H9 (cell line): ENCODE measurements at regions not wholly inside any gene's neighbourhood (a gene's known extent, or its start where the extent isn't known, plus 50 kb on each side); places are given as distances from the start of the nearest gene placed in this dataset.

ENCODE experiments used
- DNase-seq: peaks from one replicate; pipeline ENCODE4 v3.0.0-alpha.2; 2017
- H2AFZ ChIP-seq: one replicate; pipeline ENCODE4 v1.6.1; 2013; ENCODE audit warnings: mild to moderate bottlenecking, low read length, control low read depth, moderate library complexity
- H2AK5ac ChIP-seq: 2 replicates; pipeline ENCODE4 v1.6.1; 2013; ENCODE audit warnings: low read length, control low read depth, mixed read lengths; ENCODE audit not compliant: insufficient read length
- H2BK120ac ChIP-seq: one replicate; pipeline ENCODE4 v1.6.1; 2013; ENCODE audit warnings: low read depth, mild to moderate bottlenecking, low read length, control low read depth, inconsistent platforms; ENCODE audit not compliant: poor library complexity, severe bottlenecking
- H2BK12ac ChIP-seq: 2 replicates; pipeline ENCODE4 v1.6.1; 2013; ENCODE audit warnings: low read length, control low read depth, mixed read lengths, low read depth; ENCODE audit not compliant: insufficient read length
- H2BK15ac ChIP-seq: 2 replicates; pipeline ENCODE4 v1.6.1; 2013; ENCODE audit warnings: low read depth, low read length, control low read depth
- H2BK20ac ChIP-seq: one replicate; pipeline ENCODE4 v1.6.1; 2013; ENCODE audit warnings: low read depth, mild to moderate bottlenecking, low read length, control low read depth, inconsistent platforms; ENCODE audit not compliant: poor library complexity, severe bottlenecking
- H2BK5ac ChIP-seq: 2 replicates; pipeline ENCODE4 v1.6.1; 2013; ENCODE audit warnings: low read length, control low read depth, mixed read lengths; ENCODE audit not compliant: insufficient read length
- H3K14ac ChIP-seq: 2 replicates; pipeline ENCODE4 v1.6.1; 2013; ENCODE audit warnings: low read length, control low read depth; ENCODE audit not compliant: insufficient read depth
- H3K18ac ChIP-seq: 2 replicates; pipeline ENCODE4 v1.6.1; 2013; ENCODE audit warnings: low read depth, mild to moderate bottlenecking, mixed read lengths, low read length, control low read depth; ENCODE audit not compliant: insufficient read length
- H3K23ac ChIP-seq: 2 replicates; pipeline ENCODE4 v1.6.1; 2013; ENCODE audit warnings: low read length, control low read depth, mixed read lengths, low read depth; ENCODE audit not compliant: insufficient read length
- H3K23me2 ChIP-seq: 2 replicates; pipeline ENCODE4 v1.6.1; 2013; ENCODE audit warnings: low read depth, mild to moderate bottlenecking, mixed read lengths, low read length, control low read depth; ENCODE audit not compliant: insufficient read length, poor library complexity, severe bottlenecking
- H3K27ac ChIP-seq: 2 replicates; pipeline ENCODE4 v1.5.1; 2013; ENCODE audit warnings: low read length, control low read depth, mixed read lengths, low read depth; ENCODE audit not compliant: insufficient read length
- H3K27me3 ChIP-seq: 2 replicates; pipeline ENCODE4 v1.6.1; 2013; ENCODE audit warnings: low read length, control low read depth, inconsistent platforms; ENCODE audit not compliant: insufficient read depth
- H3K4ac ChIP-seq: 2 replicates; pipeline ENCODE4 v1.6.1; 2013; ENCODE audit warnings: low read depth, mild to moderate bottlenecking, control low read depth, inconsistent platforms, low read length, moderate library complexity
- H3K4me1 ChIP-seq: 2 replicates; pipeline ENCODE4 v1.6.1; 2013; ENCODE audit warnings: low read length, control low read depth, inconsistent platforms; ENCODE audit not compliant: insufficient read depth
- H3K4me2 ChIP-seq: 2 replicates; pipeline ENCODE4 v1.6.1; 2013; ENCODE audit warnings: low read length, control low read depth, mixed read lengths; ENCODE audit not compliant: insufficient read length, insufficient read depth
- H3K56ac ChIP-seq: 2 replicates; pipeline ENCODE4 v1.6.1; 2013; ENCODE audit warnings: low read depth, mild to moderate bottlenecking, mixed read lengths, low read length, control low read depth; ENCODE audit not compliant: insufficient read length
- H3K79me1 ChIP-seq: 2 replicates; pipeline ENCODE4 v1.6.1; 2013; ENCODE audit warnings: low read depth, mild to moderate bottlenecking, moderate library complexity, low read length, control low read depth, inconsistent platforms; ENCODE audit not compliant: insufficient read depth, poor library complexity, severe bottlenecking
- H3K79me2 ChIP-seq: 2 replicates; pipeline ENCODE4 v1.6.1; 2013; ENCODE audit warnings: low read length, control low read depth, inconsistent platforms; ENCODE audit not compliant: insufficient read depth
- H3K9ac ChIP-seq: 2 replicates; pipeline ENCODE4 v1.6.1; 2013; ENCODE audit warnings: low read length, control low read depth, mixed read lengths; ENCODE audit not compliant: insufficient read length; ENCODE audit errors: extremely low read depth
- H3K9me3 ChIP-seq: one replicate; pipeline ENCODE4 v1.6.1; 2013; ENCODE audit warnings: low read depth, low read length, inconsistent platforms; ENCODE audit not compliant: control insufficient read depth
- H3T11ph ChIP-seq: one replicate; pipeline ENCODE4 v1.6.1; 2013; ENCODE audit warnings: mild to moderate bottlenecking, low read length, control low read depth, inconsistent platforms
- H4K20me1 ChIP-seq: one replicate; pipeline ENCODE4 v1.6.1; 2013; ENCODE audit not compliant: control insufficient read depth, insufficient read length, insufficient read depth
- H4K5ac ChIP-seq: 2 replicates; pipeline ENCODE4 v1.6.1; 2013; ENCODE audit warnings: low read depth, mild to moderate bottlenecking, mixed read lengths, low read length, control low read depth; ENCODE audit not compliant: insufficient read length
- H4K8ac ChIP-seq: replicated peaks from 2 replicates; pipeline ENCODE4 v1.6.1; 2013; ENCODE audit warnings: low read length, control low read depth, mixed read lengths, low read depth; ENCODE audit not compliant: insufficient read length
- H4K91ac ChIP-seq: 2 replicates; pipeline ENCODE4 v1.6.1; 2013; ENCODE audit warnings: low read depth, mild to moderate bottlenecking, moderate library complexity, mixed read lengths, low read length, control low read depth; ENCODE audit not compliant: insufficient read length
- H3K27ac Mint-ChIP-seq, 3 experiments: 2 replicates in 2 of 3; 3 replicates in 1 of 3; pipeline ENCODE4 v1.8.0; 2020 to 2021; ENCODE audit warnings: mixed read lengths in 3 of 3, mild to moderate bottlenecking in 1 of 3, moderate library complexity in 1 of 3
- H3K27me3 Mint-ChIP-seq: 2 replicates; pipeline ENCODE4 v1.8.0; 2021; ENCODE audit warnings: low read depth, mild to moderate bottlenecking, moderate library complexity, mixed read lengths
- H3K36me3 Mint-ChIP-seq, 3 experiments: 2 replicates in 2 of 3; 3 replicates in 1 of 3; pipeline ENCODE4 v1.8.0; 2020 to 2021; ENCODE audit warnings: low read depth in 3 of 3, mixed read lengths in 3 of 3; ENCODE audit not compliant: insufficient read depth in 1 of 3
- H3K4me1 Mint-ChIP-seq, 2 experiments: 2 replicates each; pipeline ENCODE4 v1.8.0; 2020; ENCODE audit warnings: mixed read lengths in 2 of 2
- H3K4me3 Mint-ChIP-seq, 2 experiments: 2 replicates in 1 of 2; 3 replicates in 1 of 2; pipeline ENCODE4 v1.8.0; 2020 to 2021; ENCODE audit warnings: mild to moderate bottlenecking in 2 of 2, mixed read lengths in 2 of 2, moderate library complexity in 1 of 2
- H3K9me3 Mint-ChIP-seq, 2 experiments: 2 replicates in 1 of 2; 3 replicates in 1 of 2; pipeline ENCODE4 v1.8.0; 2020; ENCODE audit warnings: mild to moderate bottlenecking in 2 of 2, mixed read lengths in 2 of 2, moderate library complexity in 1 of 2
- WGBS: extraction: QIAGEN DNeasy Blood & Tissue Kit; methylation state at CpG from one replicate; pipeline ENCODE4 v1.1.7; 2013; ENCODE audit warnings: missing lambda C conversion rate, low lambda C conversion rate, mixed read lengths; ENCODE audit not compliant: insufficient read length; ENCODE audit errors: extremely low coverage; 5-methylcytosine and 5-hydroxymethylcytosine counted together
- TF ChIP-seq, protein P1 (sequence below): fragments of 200-600 bp; sonication (generic); conservative IDR thresholded peaks from 3 replicates; pipeline ENCODE4 v1.8.0; 2021; ENCODE audit warnings: antibody characterized with exemption, mild to moderate bottlenecking

DNA sequence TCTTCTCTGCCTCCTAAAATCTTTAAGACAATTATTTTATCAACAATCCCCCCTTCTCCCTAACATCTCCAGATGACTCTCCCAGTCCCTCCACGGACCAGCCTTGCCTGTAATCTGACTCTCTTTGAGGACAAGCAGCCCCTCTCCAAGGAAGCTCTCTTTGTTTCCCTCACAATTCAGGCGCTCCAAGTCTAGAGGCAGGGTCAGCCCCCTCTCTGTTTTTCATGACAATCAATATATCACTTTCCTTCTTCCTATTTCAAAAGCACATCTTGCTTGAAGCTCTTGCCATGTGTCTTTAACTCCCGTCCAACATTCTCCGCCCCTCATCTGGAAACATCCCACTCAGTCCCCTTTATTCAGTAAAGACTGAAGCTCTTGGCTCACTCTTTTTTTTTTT is 393.4 kb upstream of the SULF2 start:
- no peak overlapping the region for H3K4me2 ChIP-seq
- no peak overlapping the region for H2AFZ ChIP-seq
- H3K23me2 ChIP-seq: no peaks in the 10 kb centered on the region
- no peak overlapping the region for H2BK15ac ChIP-seq
- H2AK5ac ChIP-seq: no peak overlapping the region
- TF ChIP-seq, protein P1, sequence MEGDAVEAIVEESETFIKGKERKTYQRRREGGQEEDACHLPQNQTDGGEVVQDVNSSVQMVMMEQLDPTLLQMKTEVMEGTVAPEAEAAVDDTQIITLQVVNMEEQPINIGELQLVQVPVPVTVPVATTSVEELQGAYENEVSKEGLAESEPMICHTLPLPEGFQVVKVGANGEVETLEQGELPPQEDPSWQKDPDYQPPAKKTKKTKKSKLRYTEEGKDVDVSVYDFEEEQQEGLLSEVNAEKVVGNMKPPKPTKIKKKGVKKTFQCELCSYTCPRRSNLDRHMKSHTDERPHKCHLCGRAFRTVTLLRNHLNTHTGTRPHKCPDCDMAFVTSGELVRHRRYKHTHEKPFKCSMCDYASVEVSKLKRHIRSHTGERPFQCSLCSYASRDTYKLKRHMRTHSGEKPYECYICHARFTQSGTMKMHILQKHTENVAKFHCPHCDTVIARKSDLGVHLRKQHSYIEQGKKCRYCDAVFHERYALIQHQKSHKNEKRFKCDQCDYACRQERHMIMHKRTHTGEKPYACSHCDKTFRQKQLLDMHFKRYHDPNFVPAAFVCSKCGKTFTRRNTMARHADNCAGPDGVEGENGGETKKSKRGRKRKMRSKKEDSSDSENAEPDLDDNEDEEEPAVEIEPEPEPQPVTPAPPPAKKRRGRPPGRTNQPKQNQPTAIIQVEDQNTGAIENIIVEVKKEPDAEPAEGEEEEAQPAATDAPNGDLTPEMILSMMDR: no peak
- no peaks in the 10 kb centered on the region for H3K79me2 ChIP-seq
- H3K56ac ChIP-seq: no peak overlapping the region
- no peak overlapping the region for H2BK12ac ChIP-seq
- H3K9ac ChIP-seq: no peak overlapping the region
- H3K18ac ChIP-seq: no peak overlapping the region
- no peak overlapping the region for H3K23ac ChIP-seq
- Mint-ChIP-seq H3K9me3 (peaks cover 0 to 5% of the 10 kb centered on the region in 2 experiments; a peak in 3 of 5 replicates), H3K27ac (peak overlapping the region; percentile 6 to 51 (median 50); a peak in 5 of 7 replicates), H3K36me3 (peaks cover 0 to 17% (median 0%) of the 10 kb centered on the region in 3 experiments; a peak in 3 of 7 replicates), H3K4me3 (peak overlapping the region in 1 of 2 experiments; percentile 25; a peak in 2 of 5 replicates), H3K27me3 (peaks cover 3% of the 10 kb centered on the region), H3K4me1 (peaks cover 19 to 29% of the 10 kb centered on the region in 2 experiments)
- H3K14ac ChIP-seq: no peak overlapping the region
- H3K9me3 ChIP-seq: no peaks in the 10 kb centered on the region
- H4K5ac ChIP-seq: no peak overlapping the region
- no peak overlapping the region for H3K27ac ChIP-seq
- H3K4me1 ChIP-seq: 0 out of 2 replicates have a peak, but pooled peaks cover 3% of the 10 kb centered on the region
- H2BK20ac ChIP-seq: no peak overlapping the region
- H3K4ac ChIP-seq: no peak overlapping the region
- H3K79me1 ChIP-seq: no peaks in the 10 kb centered on the region
- H3K27me3 ChIP-seq: no peaks in the 10 kb centered on the region
- H2BK5ac ChIP-seq: no peak overlapping the region
- H4K91ac ChIP-seq: no peak overlapping the region
- no peak for DNase-seq
- no CpG with 5 or more reads among the region's 4 CpGs for WGBS
- no peak overlapping the region for H2BK120ac ChIP-seq
- no peak overlapping the region for H4K8ac ChIP-seq
- no peak overlapping the region for H3T11ph ChIP-seq
- H4K20me1 ChIP-seq: no peaks in the 10 kb centered on the region
